ENCODE measurements at regions not wholly inside any gene's neighbourhood (a gene's known extent, or its start where the extent isn't known, plus 50 kb on each side); places are given as distances from the start of the nearest gene placed in this dataset.

DNA sequence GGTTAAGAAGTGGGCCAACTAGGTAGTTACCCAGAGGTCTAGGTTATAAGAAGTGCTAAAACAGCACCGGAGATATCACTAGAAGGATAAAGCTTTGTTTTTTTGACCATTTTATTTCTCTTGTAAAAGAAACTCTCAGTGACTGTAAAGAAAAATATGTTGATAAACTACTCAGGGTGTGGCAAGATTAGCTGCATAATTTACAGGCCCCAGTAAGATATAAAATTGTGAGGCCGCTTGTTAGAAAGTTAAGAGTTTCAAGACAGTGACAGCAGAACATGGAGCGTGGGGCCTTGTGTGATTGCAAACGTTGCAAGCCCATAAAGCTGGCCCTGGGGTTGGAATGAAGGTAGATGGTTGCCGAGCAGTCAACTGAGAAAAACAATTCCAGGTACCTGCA is 263.7 kb upstream of the EEF2KMT start:
- no peak for ATAC-seq
- TF ChIP-seq ARNTL (CRISPR knock-in tag; IDR thresholded peaks at IDR 0.05; ENCODE audit: borderline replicate concordance, low read depth) (no peak), ZC3H10 (CRISPR knock-in tag; IDR thresholded peaks at IDR 0.05) (no peak), RARB (CRISPR knock-in tag; IDR thresholded peaks at IDR 0.05) (no peak), CREB5 (CRISPR knock-in tag; IDR thresholded peaks at IDR 0.05; ENCODE audit: low read depth) (no peak), TCF4 (CRISPR knock-in tag; IDR thresholded peaks at IDR 0.05; ENCODE audit: borderline replicate concordance) (no peak), TSHZ2 (CRISPR knock-in tag; IDR thresholded peaks at IDR 0.05) (no peak), ZFP3 (CRISPR knock-in tag; IDR thresholded peaks at IDR 0.05) (no peak), SNAI2 (CRISPR knock-in tag; IDR thresholded peaks at IDR 0.05) (no peak), CSDC2 (CRISPR knock-in tag; IDR thresholded peaks at IDR 0.05) (no peak), GLIS3 (CRISPR knock-in tag; IDR thresholded peaks at IDR 0.05) (no peak), ZNF70 (CRISPR knock-in tag; IDR thresholded peaks at IDR 0.05) (no peak), BACH2 (CRISPR knock-in tag; IDR thresholded peaks at IDR 0.05; ENCODE audit: borderline replicate concordance) (no peak), ESRRG (CRISPR knock-in tag; IDR thresholded peaks at IDR 0.05) (no peak), ISL1 (CRISPR knock-in tag; IDR thresholded peaks at IDR 0.05) (no peak), PPARA (CRISPR knock-in tag; IDR thresholded peaks at IDR 0.05; ENCODE audit: borderline replicate concordance) (no peak), TOX (CRISPR knock-in tag; IDR thresholded peaks at IDR 0.05; ENCODE audit: borderline replicate concordance) (no peak), ZNF565 (CRISPR knock-in tag; conservative IDR thresholded peaks at IDR 0.05; ENCODE audit: low read depth) (no peak)
- TF ChIP-seq, protein P1, sequence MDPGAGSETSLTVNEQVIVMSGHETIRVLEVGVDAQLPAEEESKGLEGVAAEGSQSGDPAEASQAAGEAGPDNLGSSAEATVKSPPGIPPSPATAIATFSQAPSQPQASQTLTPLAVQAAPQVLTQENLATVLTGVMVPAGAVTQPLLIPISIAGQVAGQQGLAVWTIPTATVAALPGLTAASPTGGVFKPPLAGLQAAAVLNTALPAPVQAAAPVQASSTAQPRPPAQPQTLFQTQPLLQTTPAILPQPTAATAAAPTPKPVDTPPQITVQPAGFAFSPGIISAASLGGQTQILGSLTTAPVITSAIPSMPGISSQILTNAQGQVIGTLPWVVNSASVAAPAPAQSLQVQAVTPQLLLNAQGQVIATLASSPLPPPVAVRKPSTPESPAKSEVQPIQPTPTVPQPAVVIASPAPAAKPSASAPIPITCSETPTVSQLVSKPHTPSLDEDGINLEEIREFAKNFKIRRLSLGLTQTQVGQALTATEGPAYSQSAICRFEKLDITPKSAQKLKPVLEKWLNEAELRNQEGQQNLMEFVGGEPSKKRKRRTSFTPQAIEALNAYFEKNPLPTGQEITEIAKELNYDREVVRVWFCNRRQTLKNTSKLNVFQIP (CRISPR knock-in tag; IDR thresholded peaks at IDR 0.05; ENCODE audit: borderline replicate concordance, low read depth): no peak
- TF ChIP-seq, protein P2, sequence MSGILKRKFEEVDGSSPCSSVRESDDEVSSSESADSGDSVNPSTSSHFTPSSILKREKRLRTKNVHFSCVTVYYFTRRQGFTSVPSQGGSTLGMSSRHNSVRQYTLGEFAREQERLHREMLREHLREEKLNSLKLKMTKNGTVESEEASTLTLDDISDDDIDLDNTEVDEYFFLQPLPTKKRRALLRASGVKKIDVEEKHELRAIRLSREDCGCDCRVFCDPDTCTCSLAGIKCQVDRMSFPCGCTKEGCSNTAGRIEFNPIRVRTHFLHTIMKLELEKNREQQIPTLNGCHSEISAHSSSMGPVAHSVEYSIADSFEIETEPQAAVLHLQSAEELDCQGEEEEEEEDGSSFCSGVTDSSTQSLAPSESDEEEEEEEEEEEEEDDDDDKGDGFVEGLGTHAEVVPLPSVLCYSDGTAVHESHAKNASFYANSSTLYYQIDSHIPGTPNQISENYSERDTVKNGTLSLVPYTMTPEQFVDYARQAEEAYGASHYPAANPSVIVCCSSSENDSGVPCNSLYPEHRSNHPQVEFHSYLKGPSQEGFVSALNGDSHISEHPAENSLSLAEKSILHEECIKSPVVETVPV (CRISPR knock-in tag; IDR thresholded peaks at IDR 0.05): no peak

DNA sequence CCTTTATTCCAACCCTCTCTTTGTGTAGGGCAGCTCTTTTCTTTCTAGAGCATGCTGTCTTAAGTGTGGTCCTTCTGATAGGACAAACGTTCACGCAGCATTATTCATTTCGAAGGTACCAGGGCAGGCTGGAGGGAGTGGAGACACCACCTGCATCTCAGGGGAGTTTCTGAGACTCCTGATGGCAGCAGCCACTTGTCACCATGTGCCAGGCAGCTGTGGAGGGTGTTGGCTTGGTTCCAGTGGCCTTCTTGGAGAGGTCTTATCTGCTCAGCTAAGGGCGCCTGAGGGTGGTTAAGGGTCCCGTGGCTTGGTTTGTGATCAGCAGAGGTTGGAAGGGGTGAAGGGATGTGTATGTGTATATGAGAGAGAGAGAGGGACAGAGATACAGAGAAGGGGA is 257.1 kb upstream of the EEF2KMT start:
- no peak for ATAC-seq

More for the DNA sequence above, 257.1 kb upstream of the EEF2KMT start:
- no peak for TF ChIP-seq TSHZ2 (CRISPR knock-in tag; IDR thresholded peaks at IDR 0.05)
- TF ChIP-seq ZNF8 (CRISPR knock-in tag; IDR thresholded peaks at IDR 0.05): no peak
- TF ChIP-seq ZNF70 (CRISPR knock-in tag; IDR thresholded peaks at IDR 0.05): no peak

Measured in SK-N-SH treated with all-trans-retinoic acid at 6 μM for 48 hours (cell line).